ENCODE measurements at regions not wholly inside any gene's neighbourhood (a gene's known extent, or its start where the extent isn't known, plus 50 kb on each side); places are given as distances from the start of the nearest gene placed in this dataset.
"Not testable (repeated sequence)": the region's sequence is repeated elsewhere in the genome, so short reads cannot be mapped to it uniquely, and the experiment has no call there.

- DNase-seq (ENCODE audit: low read depth), result no peak
Observed at GRCh38 chr10:64118736-64119135, 597.5 kb downstream of the REEP3 start.

DNA sequence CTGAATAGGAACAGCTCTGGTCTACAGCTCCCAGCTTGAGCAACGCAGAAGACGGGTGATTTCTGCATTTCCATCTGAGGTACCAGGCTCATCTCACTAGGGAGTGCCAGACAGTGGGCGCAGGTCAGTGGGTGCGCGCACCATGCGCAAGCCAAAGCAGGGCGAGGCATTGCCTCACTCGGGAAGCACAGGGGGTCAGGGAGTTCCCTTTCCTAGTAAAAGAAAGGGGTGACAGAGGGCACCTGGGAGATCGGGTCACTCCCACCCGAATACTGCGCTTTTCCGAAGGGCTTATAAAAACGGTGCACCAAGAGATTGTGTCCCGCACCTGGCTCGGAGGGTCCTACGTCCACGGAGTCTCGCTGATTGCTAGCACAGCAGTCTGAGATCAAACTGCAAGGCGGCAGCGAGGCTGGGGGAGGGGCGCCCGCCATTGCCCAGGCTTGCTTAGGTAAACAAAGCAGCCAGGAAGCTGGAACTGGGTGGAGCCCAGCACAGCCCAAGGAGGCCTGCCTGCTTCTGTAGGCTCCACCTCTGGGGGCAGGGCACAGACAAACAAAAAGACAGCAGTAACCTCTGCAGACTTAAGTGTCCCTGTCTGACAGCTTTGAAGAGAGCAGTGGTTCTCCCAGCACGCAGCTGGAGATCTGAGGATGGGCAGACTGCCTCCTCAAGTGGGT, 599.2 kb downstream of the REEP3 start:
- not testable (repeated sequence) for DNase-seq (ENCODE audit: low read depth)

DNA sequence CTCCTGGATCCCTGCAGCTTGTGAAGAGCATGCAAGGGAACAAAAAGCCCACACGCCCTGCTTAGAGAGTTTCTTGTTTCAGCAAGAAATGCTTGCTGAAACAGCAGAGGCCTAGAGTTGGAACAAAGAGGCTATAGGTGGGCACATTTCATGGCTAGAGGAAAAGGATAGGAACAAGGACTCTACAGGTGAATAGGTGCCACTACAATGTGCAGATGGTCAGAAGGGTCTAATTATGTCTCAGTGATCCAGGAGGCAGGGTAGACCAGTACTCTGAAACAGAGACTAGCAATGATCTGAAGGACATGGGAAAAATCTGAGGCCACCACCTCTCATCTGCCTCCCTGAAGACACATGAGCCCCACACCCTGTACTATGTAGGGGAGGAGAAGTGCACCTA, 609.0 kb downstream of the REEP3 start:
- DNase-seq (ENCODE audit: low read depth), result no peak

DNA sequence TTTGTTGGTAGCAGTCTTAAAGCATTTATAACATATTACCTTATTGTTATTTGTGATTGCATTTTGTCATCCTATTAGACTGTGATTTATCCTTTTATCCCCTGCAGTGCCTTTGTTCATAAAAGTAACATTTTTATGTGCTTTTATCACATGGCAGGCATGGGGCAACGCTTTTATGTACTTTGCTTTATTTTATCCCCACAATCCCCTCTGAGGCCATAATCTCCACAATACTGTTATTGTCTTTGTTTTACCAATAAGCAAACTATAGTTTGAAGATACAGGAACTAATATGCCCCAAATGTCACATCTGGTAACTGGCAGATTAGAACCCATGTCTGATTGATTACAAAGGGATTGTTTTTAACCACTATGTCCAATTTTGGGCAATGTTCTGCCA, 613.5 kb downstream of the REEP3 start:
- no peak for DNase-seq (ENCODE audit: low read depth)

DNA sequence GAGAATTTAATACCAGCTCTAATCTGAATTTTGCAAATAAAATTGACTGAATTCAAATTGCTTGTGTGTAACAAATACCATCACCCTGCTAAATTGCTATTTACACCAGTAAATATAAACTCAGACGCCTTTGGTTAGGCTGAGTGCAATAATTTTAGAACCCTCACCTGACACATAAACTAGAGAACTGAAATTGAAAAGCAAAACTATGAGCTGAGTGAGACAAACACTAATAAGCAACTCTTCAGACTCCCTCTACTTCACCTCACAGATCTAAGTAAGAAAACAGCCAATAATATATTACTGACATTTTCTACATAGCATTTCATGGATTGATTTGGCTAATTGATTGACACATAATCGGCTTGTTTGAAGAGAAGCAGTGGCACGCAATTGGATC, 621.2 kb downstream of the REEP3 start:
- DNase-seq (ENCODE audit: low read depth), result no peak

DNA sequence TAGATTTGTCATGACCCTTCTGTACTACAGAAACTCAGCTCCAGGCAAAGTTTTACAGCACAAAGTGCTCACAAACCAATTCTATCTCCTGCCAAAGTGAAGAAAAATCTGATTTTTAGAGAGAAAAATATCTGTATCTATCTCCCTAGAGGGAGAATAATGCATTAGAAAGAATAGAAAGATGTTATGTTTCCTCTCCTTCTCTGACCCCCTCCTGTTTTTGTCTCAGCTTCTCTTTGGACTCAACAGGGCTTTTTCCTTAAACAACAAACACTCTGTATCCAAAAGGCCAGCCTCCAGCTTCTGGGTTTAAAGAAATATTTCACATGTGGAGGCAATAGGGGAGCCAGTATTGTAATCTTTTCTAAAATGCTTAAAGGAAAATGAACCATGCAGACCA, 627.4 kb downstream of the REEP3 start:
- no peak for DNase-seq (ENCODE audit: low read depth)

- no peak for DNase-seq (ENCODE audit: low read depth)
Observed at GRCh38 chr10:64156166-64156565, 635.0 kb downstream of the REEP3 start.

DNA sequence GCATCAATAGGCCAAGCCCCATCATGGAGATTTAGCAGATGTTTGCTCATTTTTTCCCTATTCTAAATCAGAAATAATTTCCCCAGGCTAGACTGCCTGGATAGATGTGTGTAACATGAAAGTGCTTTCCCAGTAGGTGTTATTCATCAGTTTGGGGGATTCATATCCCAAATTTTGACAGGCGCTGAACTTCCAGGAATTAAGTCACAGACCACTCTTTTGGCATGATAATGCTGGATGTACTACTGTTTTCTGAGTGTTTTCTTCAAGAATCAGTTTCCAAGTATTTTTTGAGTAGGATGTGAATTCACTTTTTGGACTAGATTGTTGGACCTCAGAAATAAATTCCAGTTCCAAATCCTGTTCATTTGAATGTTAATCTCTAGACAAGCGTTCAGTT, 637.4 kb downstream of the REEP3 start:
- no peak for DNase-seq (ENCODE audit: low read depth)

GRCh38 chr10:64159910-64160872, 639.0 kb downstream of the REEP3 start:
- no peak for DNase-seq (ENCODE audit: low read depth)

DNA sequence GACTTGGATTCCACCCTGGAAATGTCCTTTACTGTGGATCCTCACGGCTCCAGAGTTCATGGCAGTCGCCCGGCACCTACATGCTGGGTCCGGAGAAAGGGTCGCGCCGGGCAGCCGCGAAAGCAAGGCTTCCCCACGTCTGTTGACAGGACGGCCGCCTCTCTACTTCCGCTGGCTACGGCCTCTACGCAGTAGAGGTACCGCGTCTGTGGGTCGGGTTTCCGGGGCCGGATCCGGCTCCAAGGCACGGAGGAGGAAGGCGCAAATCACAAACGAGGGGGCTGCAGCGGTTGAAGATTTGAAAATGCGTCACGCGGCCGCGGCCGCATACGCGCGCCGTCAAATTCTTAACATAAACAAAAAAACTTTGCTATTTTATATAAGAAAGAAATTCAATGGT, 649.6 kb downstream of the REEP3 start:
- DNase-seq (ENCODE audit: low read depth), result no peak

- no peak for DNase-seq (ENCODE audit: low read depth)
Observed at GRCh38 chr10:64173826-64174225, 652.6 kb downstream of the REEP3 start.

DNA sequence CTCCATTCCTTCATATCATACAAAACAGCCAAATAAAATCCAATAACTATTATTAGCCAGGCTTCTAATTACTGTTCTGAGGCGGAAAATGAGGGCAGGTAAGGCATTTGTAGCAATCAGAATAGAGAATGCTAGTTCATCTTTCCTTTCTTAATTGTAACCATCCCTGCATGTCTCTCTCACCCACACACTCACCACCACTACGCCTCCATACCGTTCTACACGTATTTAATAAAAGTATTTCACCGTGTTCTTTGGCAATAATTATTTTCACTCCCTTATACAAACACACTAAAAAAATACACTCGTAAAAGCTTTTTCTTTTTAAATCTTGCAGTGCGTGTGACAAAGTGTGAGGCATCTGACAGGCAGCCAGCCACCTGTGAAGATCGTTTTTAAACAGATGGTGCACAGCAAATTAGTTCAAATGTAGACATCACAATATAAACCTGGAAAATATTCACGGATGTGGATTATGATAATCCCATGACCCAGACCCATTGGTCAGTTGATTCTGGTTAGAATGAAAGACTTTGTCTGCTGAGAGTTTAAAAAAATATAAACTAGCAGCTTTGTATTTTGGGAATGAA, 653.6 kb downstream of the REEP3 start:
- DNase-seq (ENCODE audit: low read depth), result no peak

- DNase-seq (ENCODE audit: low read depth), result no peak
Observed at GRCh38 chr10:64175271-64175962, 654.2 kb downstream of the REEP3 start.

GRCh38 chr10:64182671-64183070, 661.5 kb downstream of the REEP3 start:
- DNase-seq (ENCODE audit: low read depth), result no peak

GRCh38 chr10:64191286-64191685, 670.1 kb downstream of the REEP3 start:
- no peak for DNase-seq (ENCODE audit: low read depth)

DNA sequence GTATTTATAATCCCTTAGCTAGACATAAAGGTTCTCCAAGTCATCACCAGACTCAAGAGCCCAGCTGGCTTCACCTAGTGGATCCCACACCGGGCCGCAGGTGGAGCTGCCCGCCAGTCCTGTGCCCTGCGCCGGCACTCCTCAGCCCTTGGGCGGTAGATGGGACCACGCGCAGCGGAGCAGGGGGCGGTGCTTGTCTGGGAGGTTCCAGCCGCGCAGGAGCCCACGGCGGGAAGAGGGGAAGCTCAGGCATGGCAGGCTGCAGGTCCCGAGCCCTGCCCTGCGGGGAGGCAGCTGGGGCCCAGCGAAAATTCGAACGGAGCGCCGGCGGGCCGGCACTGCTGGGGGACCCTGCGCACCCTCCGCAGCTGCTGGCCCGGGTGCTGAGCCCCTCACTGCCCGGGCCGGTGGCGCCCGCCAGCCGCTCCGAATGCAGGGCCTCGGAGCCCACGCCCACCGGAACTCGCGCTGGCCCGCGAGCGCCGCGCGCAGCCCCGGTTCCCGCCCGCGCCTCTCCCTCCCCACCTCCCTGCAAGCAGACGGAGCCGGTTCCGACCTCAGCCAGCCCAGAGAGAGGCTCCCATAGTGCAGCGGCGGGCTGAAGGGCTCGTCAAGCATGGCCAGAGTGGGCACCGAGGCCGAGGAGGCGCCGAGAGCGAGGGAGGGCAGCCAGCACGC, 675.6 kb downstream of the REEP3 start:
- DNase-seq (ENCODE audit: low read depth), result no peak

GRCh38 chr10:64201936-64202335, 680.7 kb downstream of the REEP3 start:
- DNase-seq (ENCODE audit: low read depth), result no peak

GRCh38 chr10:64204504-64204903, 683.3 kb downstream of the REEP3 start:
- not testable (repeated sequence) for DNase-seq (ENCODE audit: low read depth)

DNA sequence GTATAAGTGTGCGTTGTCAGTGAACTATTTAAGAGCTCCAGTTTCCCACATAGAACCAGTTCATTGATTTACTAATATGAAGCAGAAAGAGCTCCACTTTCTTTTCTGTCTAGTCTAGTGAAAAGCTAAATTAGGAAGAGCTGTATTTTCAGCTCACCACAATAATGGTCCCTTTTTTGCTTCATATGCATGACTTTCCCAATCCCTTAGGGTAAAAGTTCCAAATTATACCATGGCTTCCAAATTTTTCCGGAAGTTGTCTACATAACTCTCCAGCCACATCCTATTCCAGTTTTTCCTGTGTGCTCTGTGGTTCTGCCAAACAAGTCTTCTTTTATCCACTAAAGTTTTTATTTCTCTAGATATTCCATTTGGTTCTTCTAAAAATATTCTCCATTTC, 685.2 kb downstream of the REEP3 start:
- no peak for DNase-seq (ENCODE audit: low read depth)

- no peak for DNase-seq (ENCODE audit: low read depth)
Observed at GRCh38 chr10:64209561-64209960, 688.4 kb downstream of the REEP3 start.

DNA sequence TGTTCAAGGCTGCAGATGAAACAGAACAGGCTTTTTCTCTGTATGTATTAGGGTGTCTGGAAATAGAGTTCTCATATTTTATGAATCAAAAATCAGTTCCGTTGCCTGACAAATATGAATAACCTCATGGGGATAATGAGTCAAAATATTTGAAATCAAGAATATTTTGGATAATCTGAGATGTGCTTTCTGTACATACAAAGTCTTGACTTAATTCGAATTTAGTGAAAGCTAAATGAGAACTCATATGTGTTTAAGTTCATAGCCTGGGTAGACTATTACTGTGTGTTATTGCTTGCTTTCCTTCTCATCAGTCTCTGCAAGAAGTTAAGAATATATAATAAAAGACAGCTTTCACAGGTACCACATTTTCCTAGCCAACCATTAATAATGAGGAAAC, 689.0 kb downstream of the REEP3 start:
- DNase-seq (ENCODE audit: low read depth), result no peak

DNA sequence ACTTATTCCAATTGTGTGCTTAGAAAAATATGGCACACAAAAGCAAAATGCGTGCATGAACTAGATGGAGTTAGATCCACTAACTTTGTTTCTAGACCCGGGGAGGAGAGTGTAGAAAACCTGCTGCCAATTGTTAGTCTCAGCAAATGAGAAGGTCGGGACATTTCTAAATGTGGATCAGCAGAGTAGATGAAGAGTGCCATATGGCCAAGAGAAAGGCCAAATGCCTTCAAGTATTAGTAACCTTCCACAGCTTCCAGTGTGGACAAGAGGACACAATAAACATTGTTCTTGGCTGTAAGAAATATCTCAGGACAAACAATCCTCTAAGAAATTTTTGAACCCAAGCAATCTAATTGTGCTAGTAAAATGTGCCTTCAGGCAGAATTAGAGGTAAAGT, 690.3 kb downstream of the REEP3 start:
- DNase-seq (ENCODE audit: low read depth), result no peak

Data from fibroblast of the conjunctiva (primary cell).